ENCODE measurements at regions not wholly inside any gene's neighbourhood (a gene's known extent, or its start where the extent isn't known, plus 50 kb on each side); places are given as distances from the start of the nearest gene placed in this dataset.
"Not testable (repeated sequence)": the region's sequence is repeated elsewhere in the genome, so short reads cannot be mapped to it uniquely, and the experiment has no call there.

GRCh38 chr3:81846988-81847387, 85.5 kb upstream of the GBE1 start:
- TF ChIP-seq CTCF (IDR thresholded peaks at IDR 0.05; ENCODE audit: insufficient read depth, low read depth, low read length, missing control alignments) = no peak
- H3K4me3 ChIP-seq (ENCODE audit: low read length) = no peak overlapping the region

GRCh38 chr3:81841540-81841939, 80.1 kb upstream of the GBE1 start:
- no peak for DNase-seq (ENCODE audit: low read depth)
- TF ChIP-seq CTCF (IDR thresholded peaks at IDR 0.05; ENCODE audit: insufficient read depth, low read depth, low read length, missing control alignments) = no peak
- no peak overlapping the region for H3K4me3 ChIP-seq (ENCODE audit: low read length)

More at GRCh38 chr3:81846988-81847387, 85.5 kb upstream of the GBE1 start:
- DNase-seq (ENCODE audit: low read depth) = no peak

- no peak for DNase-seq (ENCODE audit: low read depth)
- no peak overlapping the region for H3K4me3 ChIP-seq (ENCODE audit: low read length)
- no peak for TF ChIP-seq CTCF (IDR thresholded peaks at IDR 0.05; ENCODE audit: insufficient read depth, low read depth, low read length, missing control alignments)
Observed at GRCh38 chr3:81839504-81840094, 78.2 kb upstream of the GBE1 start.

GRCh38 chr3:81838457-81838856, 77.0 kb upstream of the GBE1 start:
- TF ChIP-seq CTCF (IDR thresholded peaks at IDR 0.05; ENCODE audit: insufficient read depth, low read depth, low read length, missing control alignments) = no peak
- DNase-seq (ENCODE audit: low read depth) = no peak
- H3K4me3 ChIP-seq (ENCODE audit: low read length) = no peak overlapping the region

- no peak overlapping the region for H3K4me3 ChIP-seq (ENCODE audit: low read length)
- no peak for TF ChIP-seq CTCF (IDR thresholded peaks at IDR 0.05; ENCODE audit: insufficient read depth, low read depth, low read length, missing control alignments)
- peak; percentile 31 for DNase-seq (ENCODE audit: low read depth)
Observed at GRCh38 chr3:81837071-81837593, 75.7 kb upstream of the GBE1 start.

- DNase-seq (ENCODE audit: low read depth) = no peak
- H3K4me3 ChIP-seq (ENCODE audit: low read length) = no peak overlapping the region
- no peak for TF ChIP-seq CTCF (IDR thresholded peaks at IDR 0.05; ENCODE audit: insufficient read depth, low read depth, low read length, missing control alignments)
Observed at GRCh38 chr3:81829937-81830336, 68.5 kb upstream of the GBE1 start.

- DNase-seq (ENCODE audit: low read depth); H3K4me3 ChIP-seq (ENCODE audit: low read length): not testable (repeated sequence)
Observed at GRCh38 chr3:81829272-81829671, 67.8 kb upstream of the GBE1 start.

Measured in epithelial cell of esophagus (primary cell).